ENCODE measurements at regions not wholly inside any gene's neighbourhood (a gene's known extent, or its start where the extent isn't known, plus 50 kb on each side); places are given as distances from the start of the nearest gene placed in this dataset.

DNA sequence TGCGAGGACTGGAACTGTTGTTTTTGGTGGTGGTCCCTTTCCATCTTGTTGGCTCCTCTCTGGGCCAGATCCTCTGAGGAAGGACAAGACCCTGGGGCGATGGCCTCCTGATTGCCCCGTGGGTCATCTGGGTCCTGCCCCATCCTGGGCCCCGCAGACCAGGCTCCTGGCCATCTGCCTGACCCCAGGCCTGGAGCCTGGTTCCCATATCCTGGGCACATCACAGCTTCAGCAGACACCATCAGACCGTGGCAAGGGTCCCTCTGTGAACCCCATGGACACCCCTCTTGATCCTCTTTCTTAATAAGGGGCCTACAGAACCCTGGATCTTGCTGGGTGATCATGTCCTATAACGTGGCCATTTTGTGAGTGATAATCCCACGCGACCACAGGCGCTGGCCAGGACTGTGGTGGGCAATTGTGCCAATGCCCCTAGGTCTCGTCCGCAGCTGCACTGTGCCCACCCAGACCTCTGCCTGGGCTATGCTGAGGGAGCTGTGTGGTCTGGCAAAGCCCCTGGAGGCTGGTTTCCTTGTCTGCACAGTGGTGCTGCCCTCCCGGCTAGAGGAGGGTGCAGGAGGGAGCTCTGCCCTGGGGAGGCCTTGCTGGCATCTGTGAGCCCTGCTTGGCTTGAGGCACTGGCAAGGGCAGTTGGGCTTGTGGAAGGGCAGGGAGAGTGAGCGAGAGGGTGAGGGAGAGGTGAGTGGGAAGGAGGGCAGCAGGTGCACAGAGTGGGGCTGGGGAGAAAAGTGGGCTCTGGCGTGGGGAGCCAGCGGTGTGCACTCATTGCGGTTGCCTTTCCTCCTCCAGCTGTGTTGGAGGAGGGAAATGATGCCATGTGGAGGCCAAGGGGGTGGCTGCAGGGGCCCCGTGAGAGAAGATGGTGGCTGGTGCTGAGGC lies 53.1 kb upstream of the PRR23E start:
- no peak for DNase-seq

DNA sequence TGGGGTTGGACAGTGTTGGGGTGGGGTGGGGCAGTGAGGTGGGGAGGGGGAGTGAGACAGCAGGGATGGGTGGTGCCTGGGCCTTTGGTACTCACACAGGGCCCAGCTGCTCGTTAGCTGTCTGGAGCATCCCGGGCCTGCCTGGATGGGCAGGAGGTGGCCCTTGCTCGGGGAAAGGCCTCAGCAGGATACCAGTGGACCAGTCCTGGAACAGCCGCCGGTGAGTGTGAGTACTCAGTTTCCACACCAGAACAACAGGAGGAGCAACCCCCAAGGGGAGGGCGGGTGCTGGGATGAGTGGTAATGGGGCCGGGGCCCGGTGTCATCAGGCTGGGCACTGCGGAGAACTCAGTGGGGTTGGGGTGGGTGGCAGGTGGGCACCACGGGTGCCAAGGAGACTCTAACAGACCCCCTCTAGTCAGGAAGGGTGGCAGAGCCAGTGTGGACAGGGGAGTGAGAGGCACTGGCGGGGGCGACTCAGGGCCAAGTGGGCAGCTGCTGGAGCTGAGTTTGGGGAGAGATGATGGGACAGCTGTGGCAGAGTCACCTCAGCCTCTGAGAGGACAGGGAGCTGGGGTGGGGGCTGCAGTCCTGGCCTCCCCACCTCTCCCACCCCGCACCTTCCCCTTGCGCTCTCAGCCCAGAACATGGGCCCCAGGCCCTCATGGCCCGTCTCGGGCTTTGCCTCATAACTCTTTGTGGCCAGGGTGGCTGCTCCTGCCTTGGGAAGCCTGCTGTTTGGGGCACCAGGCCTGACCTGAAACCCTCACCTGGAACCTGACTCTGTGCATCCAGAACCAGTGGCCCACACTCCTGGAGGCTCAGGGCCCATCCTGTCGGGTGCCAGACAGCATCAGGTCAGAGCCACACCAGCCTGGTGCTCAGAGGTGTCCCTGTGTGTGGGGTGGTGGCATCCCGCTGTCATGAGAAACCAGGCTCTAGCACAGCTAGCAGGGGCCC lies 52.1 kb upstream of the PRR23E start:
- DNase-seq: no peak

DNA sequence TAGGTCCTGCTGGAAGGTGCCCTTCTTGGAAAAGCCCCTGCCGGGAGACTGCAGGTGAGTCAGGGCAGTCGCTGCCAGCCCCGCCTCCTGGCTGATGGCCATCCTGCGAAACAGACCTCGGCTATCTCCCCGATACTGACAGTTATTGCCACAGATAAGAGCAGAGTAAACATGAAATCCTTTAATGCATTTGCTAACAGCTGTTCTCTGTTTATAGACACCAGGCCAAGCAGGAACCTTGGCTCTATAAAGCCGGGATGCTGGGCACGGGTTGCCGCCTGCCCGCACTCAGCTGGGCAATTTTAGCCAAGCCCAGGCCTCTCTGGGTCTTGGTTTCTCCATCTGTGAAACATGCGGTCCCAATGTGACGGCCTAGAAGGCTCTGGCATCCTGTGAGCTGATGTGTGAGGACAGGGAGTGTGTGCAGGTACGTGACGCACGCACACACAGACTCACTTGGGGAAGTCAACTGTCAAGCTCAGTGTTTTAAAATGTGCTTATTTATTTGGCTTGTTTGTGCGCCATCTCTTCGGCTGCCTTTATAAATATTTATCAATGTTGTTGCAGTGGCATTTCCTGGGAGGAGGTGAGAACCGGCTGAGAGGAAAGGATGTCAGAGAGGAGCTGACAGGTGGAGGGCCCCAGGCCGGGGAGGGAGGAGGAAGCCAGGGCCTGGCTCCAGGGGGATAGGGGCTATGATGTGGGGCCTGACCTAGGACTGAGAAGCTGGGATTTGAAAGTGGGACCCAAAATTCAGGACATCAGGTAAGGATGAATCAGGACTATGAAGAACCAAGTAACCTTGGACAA lies 50.8 kb upstream of the PRR23E start:
- peak; percentile 45 for DNase-seq
